Activated CD8-positive, alpha-beta T cell treated with anti-CD3 and anti-CD28 coated beads for 36 hours (primary cell): ENCODE measurements at regions not wholly inside any gene's neighbourhood (a gene's known extent, or its start where the extent isn't known, plus 50 kb on each side); places are given as distances from the start of the nearest gene placed in this dataset.

Experiments used
- ATAC-seq: fragments of 200-7000 bp; cut with Tn5 transposase; one replicate; pipeline ENCODE4 v1.10.0; 2021; ENCODE audit warnings: mild to moderate bottlenecking, moderate library complexity
- CTCF ChIA-PET: fragments of 350-600 bp; sonication (Branson Sonifier 250); formaldehyde crosslinking; loops from one replicate; lab custom pipeline; 2021; ENCODE audit warnings: antibody characterized with exemption; lab: Charles Lee
- POLR2A ChIA-PET: fragments of 350-600 bp; sonication (Branson Sonifier 250); formaldehyde crosslinking; loops from one replicate; lab custom pipeline; 2021; ENCODE audit warnings: antibody characterized with exemption; lab: Charles Lee
- DNase-seq: peaks from one replicate; pipeline ENCODE4 v3.0.0-alpha.2; 2020
- H3K27ac Mint-ChIP-seq: one replicate; pipeline ENCODE4 v1.8.0; 2021; ENCODE audit warnings: mild to moderate bottlenecking, mixed read lengths
- H3K27me3 Mint-ChIP-seq: one replicate; pipeline ENCODE4 v1.8.0; 2021; ENCODE audit warnings: mixed read lengths
- H3K36me3 Mint-ChIP-seq: one replicate; pipeline ENCODE4 v1.8.0; 2021; ENCODE audit warnings: low read depth, mixed read lengths
- H3K4me1 Mint-ChIP-seq: one replicate; pipeline ENCODE4 v1.8.0; 2021; ENCODE audit warnings: low read depth, mixed read lengths
- H3K4me3 Mint-ChIP-seq: one replicate; pipeline ENCODE4 v1.8.0; 2021; ENCODE audit warnings: mild to moderate bottlenecking, moderate library complexity, mixed read lengths
- H3K9me3 Mint-ChIP-seq: one replicate; pipeline ENCODE4 v1.8.0; 2021; ENCODE audit warnings: mixed read lengths
- intact Hi-C: fragments of 100-400 bp; cut with micrococcal nuclease; formaldehyde crosslinking; loops from one replicate; pipeline ENCODE4 v1.10.0; 2022
- TF ChIP-seq, protein P1 (sequence below): fragments of 200-600 bp; IDR thresholded peaks from one replicate; pipeline ENCODE4 v1.8.0; 2022; ENCODE audit warnings: antibody characterized with exemption, mild to moderate bottlenecking

DNA sequence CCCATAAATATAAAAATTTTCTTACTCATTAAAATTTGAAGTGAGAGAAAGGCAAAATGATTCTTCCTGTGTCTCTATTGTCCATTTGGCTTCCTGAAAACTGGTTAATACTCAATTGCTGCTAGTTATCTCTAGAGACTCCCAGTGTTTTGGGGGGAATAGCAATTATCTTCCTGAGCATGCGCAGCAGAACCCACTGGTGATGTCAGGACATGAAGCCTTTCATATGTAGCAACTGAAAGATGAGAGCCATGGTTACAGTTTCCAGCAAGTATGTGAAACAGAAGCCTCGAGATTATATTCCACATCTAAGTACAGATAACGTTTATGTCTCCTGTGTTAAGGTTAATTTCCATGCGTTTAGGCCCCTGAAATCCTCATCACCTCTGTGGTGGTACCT is 254.3 kb upstream of the FIGN start:
- CTCF ChIA-PET: no interaction called here
- POLR2A ChIA-PET: no interaction called here
- TF ChIP-seq, protein P1, sequence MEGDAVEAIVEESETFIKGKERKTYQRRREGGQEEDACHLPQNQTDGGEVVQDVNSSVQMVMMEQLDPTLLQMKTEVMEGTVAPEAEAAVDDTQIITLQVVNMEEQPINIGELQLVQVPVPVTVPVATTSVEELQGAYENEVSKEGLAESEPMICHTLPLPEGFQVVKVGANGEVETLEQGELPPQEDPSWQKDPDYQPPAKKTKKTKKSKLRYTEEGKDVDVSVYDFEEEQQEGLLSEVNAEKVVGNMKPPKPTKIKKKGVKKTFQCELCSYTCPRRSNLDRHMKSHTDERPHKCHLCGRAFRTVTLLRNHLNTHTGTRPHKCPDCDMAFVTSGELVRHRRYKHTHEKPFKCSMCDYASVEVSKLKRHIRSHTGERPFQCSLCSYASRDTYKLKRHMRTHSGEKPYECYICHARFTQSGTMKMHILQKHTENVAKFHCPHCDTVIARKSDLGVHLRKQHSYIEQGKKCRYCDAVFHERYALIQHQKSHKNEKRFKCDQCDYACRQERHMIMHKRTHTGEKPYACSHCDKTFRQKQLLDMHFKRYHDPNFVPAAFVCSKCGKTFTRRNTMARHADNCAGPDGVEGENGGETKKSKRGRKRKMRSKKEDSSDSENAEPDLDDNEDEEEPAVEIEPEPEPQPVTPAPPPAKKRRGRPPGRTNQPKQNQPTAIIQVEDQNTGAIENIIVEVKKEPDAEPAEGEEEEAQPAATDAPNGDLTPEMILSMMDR: no peak
- Mint-ChIP-seq H3K4me1 (no peaks in the 10 kb centered on the region), H3K27me3 (no peaks in the 10 kb centered on the region), H3K4me3 (no peak overlapping the region), H3K36me3 (no peaks in the 10 kb centered on the region), H3K27ac (no peak overlapping the region), H3K9me3 (peaks cover 3% of the 10 kb centered on the region)
- ATAC-seq (no peak), DNase-seq (no peak)
- intact Hi-C loops: no loop called here

DNA sequence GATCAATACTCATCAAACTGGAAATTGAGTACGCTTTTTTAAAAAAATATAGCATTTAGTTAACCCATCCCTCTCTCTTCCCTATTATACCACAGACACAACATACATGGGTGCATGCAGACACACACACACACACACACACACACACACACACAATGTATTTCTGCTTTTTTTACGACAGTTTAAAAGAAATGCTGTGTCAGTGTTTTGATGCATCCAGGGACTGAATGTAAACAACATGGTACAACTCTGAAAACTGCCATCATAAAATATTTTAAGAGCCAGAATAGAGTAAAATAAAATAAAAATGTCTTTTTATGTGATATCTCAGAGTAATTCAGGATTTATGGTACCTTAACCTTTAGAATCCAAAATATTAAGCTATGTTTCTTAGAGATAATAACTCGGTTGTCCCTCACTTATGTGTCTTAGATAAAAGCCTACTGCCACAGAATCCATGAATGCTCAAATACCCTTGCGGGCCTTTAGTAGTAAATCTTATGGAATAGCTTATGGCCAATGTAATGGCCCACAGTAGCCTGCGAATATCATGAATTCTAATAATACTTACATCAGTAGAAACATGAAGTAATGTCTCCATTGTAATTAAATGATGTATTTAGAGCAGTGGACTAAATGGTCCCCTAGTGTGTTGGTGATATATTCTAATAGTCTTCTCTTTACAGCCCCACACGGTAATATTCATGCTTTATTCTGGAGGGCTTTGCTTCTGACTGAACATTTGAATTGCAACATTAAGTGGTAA is 251.6 kb upstream of the FIGN start:
- H3K36me3 Mint-ChIP-seq: no peaks in the 10 kb centered on the region
- H3K4me3 Mint-ChIP-seq: no peak overlapping the region
- no peaks in the 10 kb centered on the region for H3K9me3 Mint-ChIP-seq
- no peaks in the 10 kb centered on the region for H3K27me3 Mint-ChIP-seq
- DNase-seq (no peak), ATAC-seq (no peak)
- POLR2A ChIA-PET: no interaction called here
- H3K4me1 Mint-ChIP-seq: no peaks in the 10 kb centered on the region
- CTCF ChIA-PET: no interaction called here
- TF ChIP-seq, protein P1: no peak
- no peak overlapping the region for H3K27ac Mint-ChIP-seq
- intact Hi-C loops: no loop called here

DNA sequence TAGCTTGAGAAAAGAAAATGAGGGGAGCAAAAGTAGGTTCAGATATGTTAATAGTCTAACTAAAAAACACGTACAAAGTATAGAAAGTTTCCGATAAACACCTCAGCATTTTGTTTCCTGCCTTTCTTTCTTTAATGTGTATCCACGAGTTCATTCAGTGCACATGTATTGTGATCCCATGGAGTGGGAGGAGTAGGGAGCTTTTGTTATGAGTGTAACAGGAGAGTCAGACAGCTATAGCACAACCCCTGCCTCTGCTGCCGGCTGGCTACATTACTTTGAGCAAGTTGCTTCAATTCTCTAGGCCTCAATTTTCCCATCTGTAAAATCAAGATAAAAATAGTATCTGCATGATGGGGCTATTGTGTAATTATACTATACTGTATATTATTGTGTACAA is 249.2 kb upstream of the FIGN start:
- DNase-seq (no peak), ATAC-seq (no peak)
- Mint-ChIP-seq H3K36me3 (no peaks in the 10 kb centered on the region), H3K4me3 (no peak overlapping the region), H3K27me3 (no peaks in the 10 kb centered on the region), H3K27ac (no peak overlapping the region), H3K9me3 (peaks cover 3% of the 10 kb centered on the region), H3K4me1 (no peaks in the 10 kb centered on the region)
- TF ChIP-seq, protein P1: no peak
- intact Hi-C loops: no loop called here
- ChIA-PET POLR2A (no interaction called here), CTCF (no interaction called here)

DNA sequence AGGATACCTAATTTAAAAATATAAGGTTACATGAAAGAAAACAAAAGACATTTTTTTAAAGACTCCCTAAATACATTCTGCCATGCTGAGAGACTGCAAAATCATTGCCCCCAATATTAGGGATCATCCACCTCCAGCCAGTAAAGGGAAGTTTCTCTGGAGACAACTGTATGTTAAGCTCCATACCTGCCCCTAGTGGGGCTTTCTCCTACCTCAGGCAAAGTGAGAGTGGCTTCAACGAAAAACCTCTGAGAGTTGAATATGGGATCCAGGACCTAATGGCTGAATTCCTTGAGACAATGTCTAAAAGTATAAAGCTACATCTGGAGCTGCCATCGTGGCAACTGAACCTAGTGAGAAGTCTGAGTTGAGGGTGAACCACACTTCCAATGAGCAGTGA is 248.1 kb upstream of the FIGN start:
- H3K27me3 Mint-ChIP-seq: no peaks in the 10 kb centered on the region
- POLR2A ChIA-PET: no interaction called here
- ATAC-seq (no peak), DNase-seq (no peak)
- peaks cover 3% of the 10 kb centered on the region for H3K9me3 Mint-ChIP-seq
- CTCF ChIA-PET: no interaction called here
- intact Hi-C loops: no loop called here
- H3K36me3 Mint-ChIP-seq: no peaks in the 10 kb centered on the region
- no peaks in the 10 kb centered on the region for H3K4me1 Mint-ChIP-seq
- H3K27ac Mint-ChIP-seq: no peak overlapping the region
- TF ChIP-seq, protein P1: no peak
- H3K4me3 Mint-ChIP-seq: no peak overlapping the region

DNA sequence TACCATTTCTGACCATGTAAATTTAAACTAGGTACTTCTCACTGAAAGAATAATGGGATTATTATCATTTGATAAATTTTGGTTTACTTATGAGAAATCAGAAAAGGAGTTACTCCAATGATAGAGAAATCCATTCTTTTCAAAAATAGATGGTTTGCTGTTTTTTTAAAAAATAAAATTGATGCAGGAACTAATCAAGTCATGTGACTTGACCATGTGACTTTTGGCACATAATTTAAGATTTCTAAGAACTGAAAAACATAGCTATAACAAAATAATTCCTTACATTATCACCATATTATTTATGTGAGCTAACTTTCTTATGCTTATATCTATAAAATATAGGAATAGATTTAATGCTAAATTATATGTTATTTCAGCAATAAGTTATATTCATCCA is 247.1 kb upstream of the FIGN start:
- ChIA-PET POLR2A (no interaction called here), CTCF (no interaction called here)
- intact Hi-C loops: no loop called here
- Mint-ChIP-seq H3K4me1 (no peaks in the 10 kb centered on the region), H3K27ac (no peak overlapping the region), H3K36me3 (no peaks in the 10 kb centered on the region), H3K27me3 (no peaks in the 10 kb centered on the region), H3K4me3 (no peak overlapping the region), H3K9me3 (peaks cover 3% of the 10 kb centered on the region)
- TF ChIP-seq, protein P1: no peak
- ATAC-seq (no peak), DNase-seq (no peak)
